ENCODE measurements at regions not wholly inside any gene's neighbourhood (a gene's known extent, or its start where the extent isn't known, plus 50 kb on each side); places are given as distances from the start of the nearest gene placed in this dataset.
A peak's percentile ranks its signal among the peaks of the same experiment; 100 is the strongest.

GRCh38 chr3:66144568-66145407 is 76.0 kb upstream of the SLC25A26 start:
- TF ChIP-seq MYC (IDR thresholded peaks at IDR 0.05; ENCODE audit: low read depth, low read length): no peak
- TF ChIP-seq FOS (IDR thresholded peaks at IDR 0.05; ENCODE audit: borderline replicate concordance, insufficient read depth, low read length): peak; percentile 8
- no TSS peak for BruUV-seq (replicated peaks)
- POLR2A ChIA-PET: no interaction called here

GRCh38 chr3:66142079-66142478 is 78.7 kb upstream of the SLC25A26 start:
- ChIA-PET CTCF (interaction anchor here (2.5 kb wide), 1 partner anchor 105 kb away, joined by 6 read pairs; no protein-coding TSS in a partner anchor), POLR2A (no interaction called here)
- dilution Hi-C loops (cut with MboI; ENCODE audit: extremely low pct_ligation_motif_present, low sequenced_read_pairs) (no loop called here), intact Hi-C loops (cut with micrococcal nuclease) (no loop called here)
- H3K27ac ChIP-seq (ENCODE audit: insufficient read depth, low read depth, low read length): no peak overlapping the region
- no peak for FAIRE-seq
- H3K4me2 ChIP-seq (ENCODE audit: insufficient read depth, low read length): no peak overlapping the region
- no TSS peak for BruUV-seq (replicated peaks)
- no peaks in the 10 kb centered on the region for H3K36me3 ChIP-seq (ENCODE audit: control insufficient read depth in 2 of 2, extremely low read depth in 1 of 2, insufficient read depth in 2 of 2, low read length in 2 of 2)
- DNase-seq (ENCODE audit: low read depth, low spot score): no peak
- H4K20me1 ChIP-seq (replicated peaks; ENCODE audit: control insufficient read depth, extremely low read depth, insufficient read depth, low read length): no peaks in the 10 kb centered on the region
- H3K9me3 ChIP-seq (replicated peaks; ENCODE audit: control insufficient read depth, insufficient read depth, low read length): no peaks in the 10 kb centered on the region
- no peak overlapping the region for H3K4me3 ChIP-seq (replicated peaks in 1 of 3; ENCODE audit: insufficient read depth in 1 of 3, low read depth in 1 of 3, low read length in 3 of 3)
- no peaks in the 10 kb centered on the region for H3K79me2 ChIP-seq (ENCODE audit: control insufficient read depth, insufficient read depth, low read length)
- peaks cover 3 to 4% of the 10 kb centered on the region in 2 experiments for H3K27me3 ChIP-seq (ENCODE audit: control insufficient read depth in 2 of 2, insufficient read depth in 2 of 2, low read length in 2 of 2)
- no peak overlapping the region for H2AFZ ChIP-seq (ENCODE audit: low read depth, low read length)
- no peaks in the 10 kb centered on the region for H3K4me1 ChIP-seq (ENCODE audit: control insufficient read depth, extremely low read depth, insufficient read depth, low read length)
- no peaks in the 10 kb centered on the region for H3K9me1 ChIP-seq (replicated peaks; ENCODE audit: control insufficient read depth, extremely low read depth, insufficient read depth, low read length)
- TF ChIP-seq FOS (IDR thresholded peaks at IDR 0.05; ENCODE audit: borderline replicate concordance, insufficient read depth, low read length): no peak
- H3K9ac ChIP-seq (replicated peaks; ENCODE audit: extremely low read depth, insufficient read depth, low read length): no peak overlapping the region

More at GRCh38 chr3:66144568-66145407, 76.0 kb upstream of the SLC25A26 start:
- Histone ChIP-seq H3K36me3 (ENCODE audit: control insufficient read depth in 2 of 2, extremely low read depth in 1 of 2, insufficient read depth in 2 of 2, low read length in 2 of 2) (no peaks in the 10 kb centered on the region), H3K9me1 (replicated peaks; ENCODE audit: control insufficient read depth, extremely low read depth, insufficient read depth, low read length) (no peaks in the 10 kb centered on the region), H3K9me3 (replicated peaks; ENCODE audit: control insufficient read depth, insufficient read depth, low read length) (no peaks in the 10 kb centered on the region), H3K4me1 (ENCODE audit: control insufficient read depth, extremely low read depth, insufficient read depth, low read length) (no peaks in the 10 kb centered on the region), H2AFZ (ENCODE audit: low read depth, low read length) (no peak overlapping the region), H3K79me2 (ENCODE audit: control insufficient read depth, insufficient read depth, low read length) (no peaks in the 10 kb centered on the region), H3K4me3 (replicated peaks in 1 of 3; ENCODE audit: insufficient read depth in 1 of 3, low read depth in 1 of 3, low read length in 3 of 3) (no peak overlapping the region), H3K27ac (ENCODE audit: insufficient read depth, low read depth, low read length) (no peak overlapping the region), H3K9ac (replicated peaks; ENCODE audit: extremely low read depth, insufficient read depth, low read length) (no peak overlapping the region), H3K27me3 (ENCODE audit: control insufficient read depth in 2 of 2, insufficient read depth in 2 of 2, low read length in 2 of 2) (peaks cover 0 to 8% of the 10 kb centered on the region in 2 experiments), H3K4me2 (ENCODE audit: insufficient read depth, low read length) (no peak overlapping the region), H4K20me1 (replicated peaks; ENCODE audit: control insufficient read depth, extremely low read depth, insufficient read depth, low read length) (no peaks in the 10 kb centered on the region)
- intact Hi-C loops (cut with micrococcal nuclease) (no loop called here), dilution Hi-C loops (cut with MboI; ENCODE audit: extremely low pct_ligation_motif_present, low sequenced_read_pairs) (no loop called here)
- DNase-seq (ENCODE audit: low read depth, low spot score) (no peak), FAIRE-seq (no peak)
- CTCF ChIA-PET: no interaction called here
